ENCODE measurements at regions not wholly inside any gene's neighbourhood (a gene's known extent, or its start where the extent isn't known, plus 50 kb on each side); places are given as distances from the start of the nearest gene placed in this dataset.

DNA sequence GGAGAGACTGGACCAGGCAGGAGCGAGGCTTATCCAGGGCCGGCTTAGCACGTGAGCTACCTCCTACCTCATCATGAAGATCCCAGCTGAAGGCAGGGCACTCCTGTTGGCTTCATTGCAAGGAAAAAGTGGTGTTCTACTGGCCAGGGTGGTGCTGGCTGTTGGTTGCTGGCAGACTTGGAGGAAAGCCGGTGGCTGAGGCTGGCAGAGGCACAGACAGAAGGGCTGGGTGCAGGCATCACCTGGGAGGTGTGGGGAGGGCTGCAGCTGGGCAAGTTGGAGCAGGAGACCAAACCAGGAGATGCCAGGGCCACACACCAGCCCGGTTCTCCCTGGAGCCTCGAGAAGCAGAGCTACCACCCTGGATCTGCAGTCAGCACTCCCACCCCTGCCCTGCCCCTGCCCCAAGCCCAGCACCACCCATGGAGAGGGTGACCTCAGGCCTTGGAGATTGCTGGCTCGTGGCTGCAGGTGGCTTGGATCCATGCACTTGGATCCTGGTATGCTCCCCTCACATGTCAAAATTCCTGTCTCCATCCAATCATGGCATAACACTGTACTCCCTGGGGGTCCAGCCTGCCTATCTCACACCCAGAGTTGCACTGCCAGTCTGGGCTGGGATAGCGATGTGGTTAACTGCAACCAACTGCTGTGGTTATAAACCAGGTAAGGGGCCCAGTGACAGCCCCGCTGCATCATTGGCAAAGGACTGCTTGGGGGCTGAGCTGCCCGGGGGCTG, 49.7 kb downstream of the GLI2 start:
- TF ChIP-seq, protein P1, sequence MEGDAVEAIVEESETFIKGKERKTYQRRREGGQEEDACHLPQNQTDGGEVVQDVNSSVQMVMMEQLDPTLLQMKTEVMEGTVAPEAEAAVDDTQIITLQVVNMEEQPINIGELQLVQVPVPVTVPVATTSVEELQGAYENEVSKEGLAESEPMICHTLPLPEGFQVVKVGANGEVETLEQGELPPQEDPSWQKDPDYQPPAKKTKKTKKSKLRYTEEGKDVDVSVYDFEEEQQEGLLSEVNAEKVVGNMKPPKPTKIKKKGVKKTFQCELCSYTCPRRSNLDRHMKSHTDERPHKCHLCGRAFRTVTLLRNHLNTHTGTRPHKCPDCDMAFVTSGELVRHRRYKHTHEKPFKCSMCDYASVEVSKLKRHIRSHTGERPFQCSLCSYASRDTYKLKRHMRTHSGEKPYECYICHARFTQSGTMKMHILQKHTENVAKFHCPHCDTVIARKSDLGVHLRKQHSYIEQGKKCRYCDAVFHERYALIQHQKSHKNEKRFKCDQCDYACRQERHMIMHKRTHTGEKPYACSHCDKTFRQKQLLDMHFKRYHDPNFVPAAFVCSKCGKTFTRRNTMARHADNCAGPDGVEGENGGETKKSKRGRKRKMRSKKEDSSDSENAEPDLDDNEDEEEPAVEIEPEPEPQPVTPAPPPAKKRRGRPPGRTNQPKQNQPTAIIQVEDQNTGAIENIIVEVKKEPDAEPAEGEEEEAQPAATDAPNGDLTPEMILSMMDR (IDR thresholded peaks at IDR 0.05), result no peak
- no peak for TF ChIP-seq EZH2 (IDR thresholded peaks at IDR 0.05; ENCODE audit: borderline replicate concordance, insufficient read depth, low read depth, low read length, poor library complexity, severe bottlenecking)

Data from B cell (primary cell).